ENCODE measurements at regions not wholly inside any gene's neighbourhood (a gene's known extent, or its start where the extent isn't known, plus 50 kb on each side); places are given as distances from the start of the nearest gene placed in this dataset.

DNA sequence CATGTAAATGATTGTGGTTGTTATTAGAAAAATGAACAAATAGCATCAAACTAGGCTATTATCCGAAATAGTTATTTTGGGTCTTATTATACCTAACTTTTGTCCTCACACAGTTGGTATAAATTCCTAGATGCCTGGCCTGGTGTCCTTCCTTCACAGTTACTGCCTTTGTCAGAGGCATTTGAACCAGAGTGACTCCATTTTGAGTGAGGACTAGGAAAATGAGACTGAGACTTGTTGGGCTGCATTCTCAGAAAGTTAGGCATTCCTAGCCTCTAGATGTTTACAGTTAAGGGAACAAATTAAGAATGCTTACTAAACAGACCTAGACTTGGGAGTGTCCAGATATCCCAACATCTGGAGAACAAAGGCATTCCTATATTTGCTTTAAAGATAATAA, 283.5 kb upstream of the C9orf72 start:
- TF ChIP-seq, protein P1, sequence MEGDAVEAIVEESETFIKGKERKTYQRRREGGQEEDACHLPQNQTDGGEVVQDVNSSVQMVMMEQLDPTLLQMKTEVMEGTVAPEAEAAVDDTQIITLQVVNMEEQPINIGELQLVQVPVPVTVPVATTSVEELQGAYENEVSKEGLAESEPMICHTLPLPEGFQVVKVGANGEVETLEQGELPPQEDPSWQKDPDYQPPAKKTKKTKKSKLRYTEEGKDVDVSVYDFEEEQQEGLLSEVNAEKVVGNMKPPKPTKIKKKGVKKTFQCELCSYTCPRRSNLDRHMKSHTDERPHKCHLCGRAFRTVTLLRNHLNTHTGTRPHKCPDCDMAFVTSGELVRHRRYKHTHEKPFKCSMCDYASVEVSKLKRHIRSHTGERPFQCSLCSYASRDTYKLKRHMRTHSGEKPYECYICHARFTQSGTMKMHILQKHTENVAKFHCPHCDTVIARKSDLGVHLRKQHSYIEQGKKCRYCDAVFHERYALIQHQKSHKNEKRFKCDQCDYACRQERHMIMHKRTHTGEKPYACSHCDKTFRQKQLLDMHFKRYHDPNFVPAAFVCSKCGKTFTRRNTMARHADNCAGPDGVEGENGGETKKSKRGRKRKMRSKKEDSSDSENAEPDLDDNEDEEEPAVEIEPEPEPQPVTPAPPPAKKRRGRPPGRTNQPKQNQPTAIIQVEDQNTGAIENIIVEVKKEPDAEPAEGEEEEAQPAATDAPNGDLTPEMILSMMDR (IDR thresholded peaks at IDR 0.05; ENCODE audit: control extremely low read depth in 1 of 3, insufficient read depth in 1 of 3, low read depth in 1 of 3, low read length in 3 of 3): no peak
- TF ChIP-seq MAFK (IDR thresholded peaks at IDR 0.05; ENCODE audit: low read depth, low read length): no peak
